GDM1 (cell line): ENCODE measurements at regions not wholly inside any gene's neighbourhood (a gene's known extent, or its start where the extent isn't known, plus 50 kb on each side); places are given as distances from the start of the nearest gene placed in this dataset.

Source experiments
- DNase-seq: peaks from one replicate; lab custom pipeline; 2025; lab: John Stamatoyannopoulos, UW

GRCh38 chr17:5820721-5821456 lies 236.6 kb upstream of the NLRP1 start:
- no peak for DNase-seq

DNA sequence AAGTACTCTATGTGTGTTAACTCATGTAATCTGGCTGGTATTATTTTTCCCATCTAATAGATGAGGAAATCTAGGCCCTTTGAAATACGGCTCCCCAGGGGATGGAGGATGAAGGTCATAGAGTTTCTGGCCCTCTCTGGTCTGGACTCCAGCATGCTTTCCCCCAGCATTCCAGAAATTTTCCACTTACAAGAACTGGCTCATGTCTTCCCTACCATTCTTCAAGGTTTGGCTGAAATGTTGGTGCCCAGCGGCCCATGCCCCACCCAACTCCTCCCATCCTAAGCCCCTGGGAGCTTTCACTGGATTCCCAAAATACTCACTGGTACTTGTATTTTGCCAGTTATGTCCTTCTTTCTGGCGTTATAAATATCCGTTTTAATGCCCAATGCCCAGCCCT lies 237.5 kb upstream of the NLRP1 start:
- DNase-seq = no peak

GRCh38 chr17:5822281-5823060 lies 238.2 kb upstream of the NLRP1 start:
- no peak for DNase-seq

GRCh38 chr17:5823219-5823618 lies 238.9 kb upstream of the NLRP1 start:
- no peak for DNase-seq

DNA sequence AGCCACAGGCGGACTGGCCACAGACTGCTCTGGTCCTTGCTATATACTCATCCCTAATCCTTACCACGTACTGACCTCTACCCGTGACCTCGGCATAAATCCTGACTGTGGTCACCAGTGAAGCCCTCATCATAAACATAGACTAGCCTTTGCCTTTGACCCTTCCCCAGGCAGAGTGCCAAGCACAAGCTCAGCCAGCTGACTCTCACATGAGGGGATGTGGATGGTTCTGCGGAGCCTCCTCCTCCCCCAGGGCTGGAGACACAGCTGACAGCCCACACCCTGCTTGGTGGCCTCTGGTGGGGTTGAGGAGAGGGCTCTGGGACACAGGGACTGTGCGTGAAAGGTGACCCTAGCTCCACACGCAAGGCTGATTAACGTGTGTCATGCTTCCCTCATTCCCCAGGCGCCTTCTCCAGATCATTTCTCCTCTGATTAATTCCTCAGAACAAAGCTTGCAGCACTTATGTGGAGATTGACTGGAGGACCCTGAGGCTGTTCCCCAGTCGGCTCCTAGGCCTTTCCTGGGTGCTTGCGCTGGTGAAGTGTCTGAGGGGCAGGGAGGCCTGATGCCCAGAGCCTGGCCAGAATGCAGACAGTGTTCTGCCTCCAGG lies 241.5 kb upstream of the NLRP1 start:
- no peak for DNase-seq

GRCh38 chr17:5826384-5826783 lies 242.1 kb upstream of the NLRP1 start:
- no peak for DNase-seq

DNA sequence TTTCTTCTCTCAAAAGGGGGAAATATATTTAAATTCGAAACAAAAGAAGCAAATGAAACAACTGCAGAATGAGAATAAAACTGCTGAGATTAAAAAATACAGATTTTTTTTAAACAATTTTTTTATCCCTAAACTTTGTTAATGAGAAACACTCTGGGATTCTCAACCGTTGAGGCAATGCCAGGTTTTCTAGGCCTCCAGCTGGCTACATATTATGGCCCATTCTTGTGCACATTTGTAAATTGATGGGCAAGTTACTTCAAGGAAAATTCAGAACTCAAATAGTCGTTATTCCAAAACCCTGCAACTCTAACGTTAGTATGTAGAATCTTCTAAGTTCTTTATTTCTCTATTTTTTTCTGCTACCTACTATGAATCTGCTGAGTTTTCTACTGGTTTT lies 239.3 kb upstream of the WSCD1 start:
- no peak for DNase-seq

DNA sequence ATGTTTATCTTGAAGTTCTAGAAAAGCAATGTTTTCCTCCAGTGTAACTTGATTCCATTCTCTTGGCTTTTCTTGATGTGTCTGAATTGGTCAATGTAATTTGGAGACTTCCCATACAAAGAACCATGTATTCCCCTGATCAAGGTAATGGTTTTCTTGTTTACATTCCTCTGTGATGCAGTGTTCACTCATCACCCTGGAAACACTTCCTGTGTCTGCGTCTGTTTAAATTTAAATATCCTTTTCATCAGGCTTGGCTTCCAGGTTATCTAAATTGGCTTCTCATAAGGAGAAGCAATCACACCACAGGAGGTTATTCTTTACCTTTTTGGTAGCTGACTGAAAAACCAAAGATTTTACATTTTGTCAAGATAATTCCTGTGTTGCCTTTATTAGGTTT lies 237.3 kb upstream of the WSCD1 start:
- no peak for DNase-seq

GRCh38 chr17:5837055-5837491 lies 233.1 kb upstream of the WSCD1 start:
- no peak for DNase-seq

- DNase-seq = no peak
Measured at GRCh38 chr17:5838661-5839300, 231.4 kb upstream of the WSCD1 start.

GRCh38 chr17:5840811-5841446 lies 229.2 kb upstream of the WSCD1 start:
- DNase-seq = no peak

DNA sequence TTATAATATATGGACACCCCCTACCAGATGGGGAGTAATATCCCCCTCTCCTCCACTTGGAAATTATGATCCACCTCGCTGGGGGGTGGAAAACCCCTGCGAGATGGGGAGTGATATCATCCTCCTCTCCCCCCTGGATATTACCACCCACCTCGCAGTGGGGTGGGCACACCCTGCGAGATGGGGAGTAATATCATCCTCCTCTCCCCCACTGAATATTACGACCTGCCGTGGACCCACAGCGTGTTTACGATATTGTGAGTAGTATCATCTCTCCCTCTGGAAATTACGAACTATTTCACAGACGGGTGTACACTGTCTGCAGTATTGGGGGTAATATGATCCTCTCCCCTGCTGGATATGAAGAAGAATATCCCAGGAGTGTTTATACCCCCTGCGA lies 228.3 kb upstream of the WSCD1 start:
- no peak for DNase-seq

DNA sequence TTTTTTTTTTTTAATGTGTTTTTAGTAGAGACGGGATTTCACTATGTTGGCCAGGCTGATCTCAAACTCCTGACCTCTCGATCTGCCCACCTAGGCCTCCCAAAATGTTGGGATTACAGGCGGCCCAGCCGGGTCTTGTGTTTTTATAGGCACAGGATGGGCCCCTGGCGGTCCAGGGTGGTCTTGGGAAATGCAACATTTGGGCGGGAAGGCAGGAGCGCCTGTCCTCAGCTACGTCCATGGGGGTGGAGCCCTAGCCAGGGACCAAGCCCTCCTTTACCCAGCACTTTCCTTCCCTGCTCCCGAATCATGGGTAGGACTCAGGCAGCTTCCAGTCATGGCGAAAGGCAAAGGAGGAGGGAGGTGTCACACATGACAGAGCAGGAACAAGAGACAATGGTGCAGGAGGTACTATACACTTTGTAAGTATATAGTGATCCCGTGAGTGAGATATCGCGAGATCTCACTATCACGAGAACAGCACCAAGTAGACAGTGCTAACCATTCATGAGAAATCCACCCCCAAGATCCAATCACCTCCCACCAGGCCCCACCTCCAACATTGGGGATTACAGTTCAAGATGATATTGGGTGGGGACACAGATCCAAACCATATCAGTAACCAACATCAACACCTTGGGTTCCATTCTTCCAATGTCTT lies 226.7 kb upstream of the WSCD1 start:
- DNase-seq = no peak

DNA sequence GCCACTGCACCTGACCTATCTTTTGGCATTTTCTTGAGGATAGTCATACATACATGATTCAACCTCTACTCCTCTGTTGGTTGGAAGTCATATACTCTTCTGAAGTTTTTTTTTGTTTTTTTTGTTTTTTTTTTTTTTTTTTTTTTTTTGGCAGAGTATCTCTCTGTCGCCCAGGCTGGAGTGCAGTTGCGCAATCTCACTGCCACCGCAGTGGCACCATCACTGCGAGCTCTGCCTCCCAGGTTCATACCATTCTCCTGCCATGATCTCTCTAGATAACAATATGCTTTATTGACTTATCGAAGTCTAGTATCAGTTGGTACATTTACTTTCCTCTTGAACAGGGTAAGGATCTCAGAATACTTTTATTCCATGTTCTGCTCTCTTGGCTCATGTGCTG lies 224.2 kb upstream of the WSCD1 start:
- DNase-seq = no peak

- no peak for DNase-seq
Measured at GRCh38 chr17:5854871-5855554, 215.2 kb upstream of the WSCD1 start.

DNA sequence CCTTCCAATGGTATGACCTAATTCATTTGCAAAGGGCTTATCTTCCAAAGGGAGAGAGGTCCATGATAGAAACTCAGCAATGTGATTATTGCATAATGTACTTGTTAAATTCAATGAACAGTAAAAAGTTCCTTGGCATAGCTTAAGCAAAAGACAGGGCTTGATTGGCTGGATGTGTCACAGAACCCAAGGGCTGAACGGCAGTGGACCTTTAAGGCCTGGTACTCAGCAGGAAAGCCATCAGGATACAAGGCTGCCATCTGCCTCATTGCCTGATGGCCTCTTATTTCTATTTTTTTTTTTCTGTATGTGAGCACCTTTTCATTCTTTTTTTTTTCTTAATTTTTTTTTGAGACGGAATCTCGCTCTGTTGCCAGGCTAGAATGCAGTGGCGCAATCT lies 208.9 kb upstream of the WSCD1 start:
- no peak for DNase-seq

GRCh38 chr17:5861854-5862253 lies 208.3 kb upstream of the WSCD1 start:
- DNase-seq = no peak

GRCh38 chr17:5862395-5862794 lies 207.8 kb upstream of the WSCD1 start:
- DNase-seq = no peak

- no peak for DNase-seq
Measured at GRCh38 chr17:5864741-5865657, 205.2 kb upstream of the WSCD1 start.

- DNase-seq = no peak
Measured at GRCh38 chr17:5866978-5867377, 203.2 kb upstream of the WSCD1 start.
